CD4-positive, alpha-beta T cell treated with Interleukin-2 at 100 ng/mL for 4 hours (primary cell): ENCODE measurements at regions not wholly inside any gene's neighbourhood (a gene's known extent, or its start where the extent isn't known, plus 50 kb on each side); places are given as distances from the start of the nearest gene placed in this dataset.

Experiments
- DNase-seq: peaks from one replicate; pipeline ENCODE4 v3.0.0-alpha.2; 2020; ENCODE audit warnings: low spot score

DNA sequence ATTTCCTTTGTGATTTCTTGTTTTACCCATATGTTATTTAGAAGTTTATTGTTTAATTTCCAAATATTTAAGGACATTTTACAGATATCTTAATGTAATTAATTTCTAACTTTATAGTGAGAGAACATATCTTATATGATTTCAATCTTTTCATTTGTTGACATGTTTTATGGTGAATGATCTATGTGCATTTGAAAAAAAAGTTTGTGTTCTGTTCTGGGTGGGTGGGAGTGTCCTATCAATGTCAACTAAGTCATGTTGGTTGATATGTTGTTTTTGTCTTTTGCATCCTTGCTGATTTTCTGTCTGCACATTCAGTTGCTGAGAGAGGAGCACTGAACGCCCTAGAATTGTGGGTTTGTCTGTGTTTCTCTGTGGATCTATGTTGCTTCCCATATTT, 50.3 kb upstream of the CBFA2T3 start:
- no peak for DNase-seq

DNA sequence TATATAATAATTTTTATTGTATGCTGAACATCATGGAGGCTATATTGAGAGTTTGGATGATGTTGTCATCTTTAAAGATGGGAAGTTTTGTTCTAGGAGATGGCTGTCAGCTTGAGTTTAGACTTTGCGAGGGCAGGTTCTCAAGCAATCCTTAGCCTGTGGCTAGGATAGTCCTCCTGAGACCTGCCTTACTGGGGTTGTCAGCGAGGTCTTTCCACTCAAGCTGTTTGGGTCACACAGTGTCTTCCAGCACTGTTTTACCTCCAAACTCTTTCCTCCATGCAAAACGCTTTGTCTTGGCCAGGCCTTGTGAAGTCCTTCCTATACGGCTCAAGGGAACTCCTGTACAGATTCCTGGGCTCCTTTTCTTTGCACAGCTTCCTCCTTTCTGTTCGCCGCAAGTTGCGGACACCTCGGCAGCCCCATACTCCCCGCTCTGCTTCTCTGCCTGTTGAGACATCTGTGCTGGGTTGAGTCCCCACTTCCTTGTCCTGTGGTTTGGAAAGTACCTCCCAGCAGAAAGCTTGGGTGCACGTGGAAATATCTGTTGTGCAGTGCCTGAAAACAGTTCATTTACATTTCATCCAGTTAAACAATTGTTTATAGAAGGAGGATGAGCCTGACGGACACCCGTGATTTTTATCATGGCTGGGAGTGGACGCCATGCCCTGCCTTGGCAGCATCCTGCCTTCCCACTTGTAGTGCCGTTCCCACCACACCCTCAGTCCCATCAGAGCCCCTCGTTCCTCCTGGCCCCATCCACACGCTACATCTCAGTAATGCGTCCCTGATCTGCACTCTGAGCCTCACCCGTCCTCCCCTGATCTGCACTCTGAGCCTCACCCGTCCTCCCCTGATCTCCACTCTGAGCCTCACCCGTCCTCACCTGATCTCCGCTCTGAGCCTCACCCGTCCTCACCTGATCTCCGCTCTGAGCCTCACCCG, 55.0 kb upstream of the CBFA2T3 start:
- DNase-seq = peak; percentile 65

DNA sequence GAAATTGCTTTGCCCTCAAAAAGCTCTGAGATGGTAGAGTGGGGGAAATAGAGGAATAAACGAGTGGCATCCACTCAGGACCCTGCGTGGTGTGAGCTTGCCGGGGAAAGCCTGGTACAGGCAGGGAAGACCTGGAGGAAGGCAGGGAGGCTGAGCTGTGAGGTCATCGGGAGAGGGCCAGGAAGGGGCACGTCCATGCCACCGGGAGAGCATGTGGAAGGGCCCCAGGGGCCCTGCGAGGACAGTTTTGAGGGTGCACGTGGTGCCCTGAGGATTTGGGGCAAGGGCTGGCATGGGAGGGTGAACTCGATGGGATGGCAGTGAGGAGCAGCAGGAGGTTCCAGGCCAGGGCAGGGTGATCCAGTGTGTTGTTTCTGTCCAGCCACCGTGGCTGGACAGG, 56.3 kb upstream of the CBFA2T3 start:
- no peak for DNase-seq

DNA sequence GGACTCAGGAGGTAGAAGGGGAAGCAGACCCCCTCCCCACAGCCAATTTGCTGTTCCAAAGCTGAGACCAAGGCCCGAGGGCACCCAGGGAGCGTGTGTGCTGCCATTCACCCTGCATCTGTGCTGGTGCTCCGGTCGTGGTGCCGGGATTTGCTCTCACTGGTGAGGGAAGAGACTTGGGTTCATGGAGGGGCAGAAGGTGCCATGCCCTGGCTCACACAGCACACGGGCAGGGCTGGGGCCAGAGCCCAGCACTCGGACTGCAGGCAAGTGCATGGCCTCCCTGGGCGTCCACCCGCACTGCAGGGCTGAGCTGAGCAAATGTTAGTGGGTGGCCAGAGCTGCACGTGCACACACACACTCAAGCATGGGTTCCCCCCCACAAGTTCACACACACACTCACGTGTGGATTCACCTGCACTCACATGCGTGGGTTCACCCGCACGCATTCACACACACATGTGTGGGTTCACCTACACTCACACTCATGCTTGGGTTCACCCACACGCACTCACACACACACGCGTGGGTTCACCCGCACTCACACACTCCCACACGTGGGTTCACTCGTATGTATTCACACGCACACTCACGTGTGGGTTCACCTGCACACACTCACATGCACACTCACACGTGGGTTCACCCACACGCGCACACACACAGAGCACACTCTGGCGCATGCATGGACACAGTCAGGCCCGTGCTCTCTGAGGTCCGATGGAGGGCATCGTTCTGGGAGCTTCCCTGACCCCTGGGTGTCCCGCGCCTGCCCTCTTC, 57.0 kb upstream of the CBFA2T3 start:
- DNase-seq = no peak

DNA sequence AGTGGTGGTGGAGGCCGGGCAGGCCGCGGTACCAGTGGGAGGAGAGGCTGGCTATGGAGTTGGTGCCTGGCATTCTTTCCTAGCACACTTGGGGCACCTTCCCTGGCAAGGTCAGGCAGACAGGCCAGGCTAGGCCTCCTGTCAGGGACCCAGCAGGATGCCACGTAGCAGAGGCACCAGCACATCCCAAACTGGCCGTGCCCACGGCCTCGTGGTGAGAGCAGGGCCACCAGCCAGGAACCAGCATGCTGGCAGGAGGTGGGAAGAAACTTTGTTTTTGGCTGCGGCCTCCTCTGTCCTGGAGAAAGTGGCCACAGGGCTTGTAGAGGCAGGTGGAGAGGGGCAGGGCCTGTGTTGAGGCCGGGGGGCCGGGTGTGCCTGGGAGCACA, 57.6 kb upstream of the CBFA2T3 start:
- DNase-seq = no peak

DNA sequence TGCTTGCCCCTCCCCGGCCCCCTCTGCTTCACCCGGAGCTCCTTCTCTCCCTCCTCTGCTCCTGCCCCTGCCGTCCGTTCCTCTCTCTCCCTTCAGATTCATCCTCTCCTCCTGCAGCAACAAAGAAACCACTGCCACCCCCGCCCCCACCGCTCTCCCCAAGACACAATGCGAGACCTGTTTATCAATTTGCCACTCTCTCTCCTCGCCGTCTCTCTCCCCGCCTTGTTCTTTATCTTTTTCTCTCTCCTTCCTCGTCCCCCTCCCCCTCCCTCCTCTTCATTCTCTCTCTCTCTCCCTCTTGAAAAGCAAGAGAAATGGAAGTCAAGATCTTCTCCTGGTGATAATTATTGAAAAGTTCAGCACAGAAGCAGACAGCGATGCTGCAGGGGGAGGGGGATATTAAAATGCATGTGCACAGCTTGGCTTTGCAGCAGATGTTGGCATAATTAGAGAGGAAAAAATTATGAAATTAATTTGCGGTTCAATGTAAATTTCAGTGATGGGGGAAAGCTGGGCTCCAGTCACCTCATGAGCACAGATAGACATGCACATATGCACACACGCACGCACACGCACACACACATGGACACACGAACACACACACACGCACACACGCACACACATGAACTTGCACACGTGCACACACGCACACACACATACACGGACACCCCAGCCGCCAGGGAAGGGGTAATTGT, 58.1 kb upstream of the CBFA2T3 start:
- no peak for DNase-seq

DNA sequence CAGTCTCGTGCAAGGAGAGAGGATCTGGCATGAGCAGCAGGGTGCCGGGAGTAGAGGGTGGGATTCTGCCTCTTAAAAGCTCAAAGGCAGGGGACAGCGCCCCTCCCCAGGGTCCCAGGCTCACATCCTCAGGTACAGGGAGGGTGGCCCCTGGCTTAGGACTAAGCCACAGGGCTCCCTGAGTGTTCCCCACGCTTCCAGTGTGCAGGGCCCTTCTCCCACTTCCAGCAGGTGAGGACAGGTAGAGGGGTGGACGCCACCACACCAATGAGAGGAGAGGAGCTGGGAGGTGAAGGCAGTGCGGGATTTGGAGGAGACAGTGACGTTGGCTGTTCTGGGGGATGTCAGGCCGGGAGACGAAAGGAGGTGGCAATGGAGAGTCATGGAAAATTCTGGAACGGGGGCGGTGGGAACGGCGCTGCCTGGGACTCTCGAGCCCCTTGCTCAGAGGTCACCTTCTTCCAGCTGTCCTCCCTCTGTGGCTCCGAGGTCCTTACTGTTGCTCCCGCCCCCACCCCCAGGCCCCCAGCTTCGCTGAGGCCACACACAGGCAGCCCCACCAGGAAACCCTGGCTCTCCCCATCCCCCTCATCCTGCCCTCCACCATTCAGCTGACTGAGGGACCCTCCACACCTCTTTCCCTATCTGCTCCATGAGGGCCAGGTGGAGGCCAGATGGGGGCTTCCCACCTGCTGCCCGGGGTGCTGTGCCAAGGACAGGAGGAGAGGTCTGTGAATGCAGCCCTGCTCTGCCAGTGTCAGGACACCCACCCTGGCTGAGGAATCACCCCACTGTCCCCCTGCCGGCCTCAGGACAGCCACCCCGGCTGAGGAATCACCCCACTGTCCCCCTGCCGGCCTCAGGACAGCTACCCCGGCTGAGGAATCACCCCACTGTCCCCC, 57.7 kb upstream of the ACSF3 start:
- DNase-seq = no peak

DNA sequence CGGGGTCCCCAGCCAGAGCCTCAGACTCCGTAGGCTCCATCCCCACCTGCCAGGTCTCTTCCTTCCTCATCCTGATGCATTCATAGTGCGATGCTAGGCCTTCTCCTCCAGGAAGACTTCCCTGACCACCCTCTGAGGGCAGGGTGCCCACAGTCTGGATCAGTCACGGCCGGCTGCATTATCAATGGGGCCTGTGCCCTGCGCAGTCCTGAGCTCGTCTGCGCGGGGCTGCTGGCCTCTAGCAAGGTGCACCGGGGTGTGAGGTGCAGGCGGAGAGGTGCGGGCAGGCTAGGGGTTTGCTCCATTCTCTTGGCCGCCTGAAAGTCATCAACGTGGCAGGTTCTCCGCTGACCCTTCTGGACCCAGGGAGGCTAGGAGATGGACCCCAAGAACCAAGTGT, 56.9 kb upstream of the ACSF3 start:
- no peak for DNase-seq

DNA sequence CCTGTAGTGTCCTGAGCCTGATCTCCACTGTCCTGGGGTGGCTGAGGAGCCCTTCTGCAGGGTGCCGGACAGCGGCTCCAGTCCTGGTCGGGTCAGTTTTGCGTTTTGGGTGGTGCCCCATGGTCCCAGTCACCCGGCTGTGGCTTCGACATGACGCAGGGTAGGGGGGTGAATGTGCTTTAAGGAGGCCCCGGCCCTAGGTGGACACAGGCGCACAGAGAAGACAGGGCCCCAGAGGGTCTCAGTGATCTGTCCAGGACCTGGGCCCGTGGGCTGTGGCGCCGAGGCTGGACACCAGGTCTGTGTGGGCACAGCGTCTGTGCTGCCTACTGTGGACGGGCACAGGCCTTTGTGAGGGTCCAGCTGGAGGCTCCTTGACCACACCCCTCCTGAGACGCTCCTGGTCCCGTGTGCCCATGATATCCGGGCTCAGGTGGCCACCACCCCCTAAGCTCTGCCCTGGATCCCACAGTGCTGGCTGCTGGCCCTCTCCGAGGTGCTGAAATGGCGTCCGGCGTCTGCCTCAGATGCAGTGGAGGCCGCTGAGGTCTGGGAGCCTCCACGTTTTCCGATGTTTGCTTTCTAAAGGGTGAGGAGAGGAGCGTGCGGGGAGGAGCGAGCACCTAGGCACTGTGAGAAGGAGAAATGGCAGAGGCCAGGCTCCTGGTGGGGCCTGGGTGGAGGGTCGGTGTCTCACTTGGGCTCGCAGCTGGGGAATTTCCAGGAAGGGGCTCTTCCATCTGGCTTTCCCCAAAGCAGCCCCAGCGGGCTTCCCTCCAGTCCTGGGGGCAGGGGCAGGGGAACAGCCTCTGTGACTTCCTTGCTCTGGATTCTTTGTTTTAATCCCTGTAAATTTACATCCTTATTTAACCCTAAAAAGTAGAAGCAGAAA, 56.1 kb upstream of the ACSF3 start:
- no peak for DNase-seq

DNA sequence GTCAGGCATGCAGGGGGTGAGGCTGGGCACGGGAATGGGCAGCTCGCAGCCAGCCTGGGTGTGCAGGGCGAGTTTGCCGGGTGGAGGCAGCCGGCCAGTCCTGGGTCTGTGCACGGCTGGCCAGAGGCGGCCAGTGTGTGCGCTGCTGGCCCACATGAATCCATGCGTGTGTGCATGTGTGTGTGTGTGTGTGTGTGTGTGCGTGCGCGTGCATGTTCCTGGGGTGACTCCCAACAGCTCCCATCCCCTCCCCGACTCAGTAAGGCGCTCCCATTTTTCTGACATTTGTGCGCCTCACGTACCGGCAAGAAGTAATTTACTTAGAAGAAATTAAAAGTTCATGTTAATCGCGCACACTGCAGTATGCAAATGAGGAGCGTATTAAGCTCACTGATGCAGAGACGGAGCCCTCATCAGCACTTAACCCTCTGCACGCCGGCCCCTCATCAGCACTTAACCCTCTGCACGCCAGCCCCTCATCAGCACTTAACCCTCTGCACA, 55.4 kb upstream of the ACSF3 start:
- DNase-seq = no peak

DNA sequence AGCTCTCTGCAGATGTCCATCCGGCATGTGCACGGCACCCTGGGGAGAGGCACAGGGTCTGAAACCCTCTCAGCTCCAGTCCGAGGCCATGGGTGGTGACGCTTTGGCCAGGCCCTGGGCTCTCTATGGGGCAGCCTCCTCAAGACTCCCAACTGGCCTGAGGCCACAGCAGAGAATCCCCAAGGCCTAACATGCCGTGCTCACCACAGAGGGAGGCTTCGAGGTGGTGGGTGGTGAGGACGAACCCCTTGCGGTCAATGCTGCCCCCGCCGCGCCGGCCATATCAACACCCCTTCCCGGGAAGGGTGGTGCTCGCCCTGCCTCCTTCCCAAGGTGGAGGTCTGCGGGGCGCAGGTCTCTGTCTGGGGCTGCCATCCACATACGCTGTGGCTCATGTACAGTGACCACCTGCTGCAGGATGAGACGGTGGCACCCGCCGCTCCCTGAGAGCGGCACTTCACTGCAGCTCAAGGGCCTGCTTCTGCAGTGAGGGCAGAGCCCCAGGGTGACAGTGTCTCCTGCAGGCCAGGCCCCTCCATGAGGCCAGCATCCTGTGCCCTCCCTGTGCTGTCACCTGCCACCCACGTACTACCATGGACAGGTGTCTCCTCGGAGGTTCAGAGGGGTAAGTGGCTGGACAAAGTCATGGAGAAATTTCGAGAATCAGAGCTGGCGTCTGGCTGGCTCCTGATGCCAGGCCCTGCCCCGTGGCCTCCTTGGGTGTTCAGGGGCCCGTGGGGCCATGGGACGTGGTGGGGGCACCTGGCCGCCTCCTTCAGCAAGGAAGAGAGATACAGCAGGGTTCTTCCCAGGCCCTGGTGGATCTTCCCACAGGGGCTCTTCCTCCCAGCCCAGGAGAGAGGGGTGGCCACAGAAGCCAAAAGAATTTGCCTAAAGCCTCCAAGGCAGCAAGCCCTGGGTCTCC, 54.6 kb upstream of the ACSF3 start:
- no peak for DNase-seq

DNA sequence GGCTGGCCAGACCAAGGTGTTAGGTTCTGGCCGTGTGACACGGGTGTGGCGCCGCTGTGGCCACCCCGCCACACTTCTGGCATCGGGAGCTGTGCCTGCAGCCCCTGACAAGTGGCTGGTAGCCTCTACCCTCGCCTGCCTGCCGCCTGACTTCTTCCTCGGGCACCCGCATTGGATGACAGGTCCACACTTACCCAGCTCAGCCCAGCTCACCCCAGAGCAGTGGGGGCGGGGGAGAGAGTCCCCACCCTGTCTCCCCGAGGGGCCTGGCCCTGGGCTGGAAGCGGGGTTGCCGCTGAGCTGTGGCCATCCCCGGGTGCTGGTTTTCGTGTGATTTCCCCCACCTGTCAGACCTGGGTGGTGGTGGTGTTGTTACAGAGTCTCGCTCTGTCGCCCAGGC, 53.9 kb upstream of the ACSF3 start:
- no peak for DNase-seq

DNA sequence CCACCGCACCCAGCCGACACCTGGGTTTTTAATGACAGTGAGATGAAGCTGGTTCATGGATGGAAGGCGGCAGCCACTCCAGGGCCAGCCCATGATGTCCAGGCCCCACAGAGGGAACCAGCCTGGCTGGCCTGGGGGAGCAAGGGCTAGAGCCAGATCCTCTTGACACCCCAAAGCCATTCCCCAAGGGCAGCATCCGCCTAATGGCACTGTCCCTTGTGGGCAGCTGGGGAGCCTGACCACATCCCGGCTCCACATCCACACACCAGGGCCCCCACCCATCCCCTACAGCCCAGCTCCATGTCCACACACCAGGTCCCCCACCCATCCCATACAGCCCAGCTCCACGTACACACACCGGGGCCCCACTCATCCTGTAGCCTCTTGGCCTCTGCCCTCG, 53.3 kb upstream of the ACSF3 start:
- no peak for DNase-seq

DNA sequence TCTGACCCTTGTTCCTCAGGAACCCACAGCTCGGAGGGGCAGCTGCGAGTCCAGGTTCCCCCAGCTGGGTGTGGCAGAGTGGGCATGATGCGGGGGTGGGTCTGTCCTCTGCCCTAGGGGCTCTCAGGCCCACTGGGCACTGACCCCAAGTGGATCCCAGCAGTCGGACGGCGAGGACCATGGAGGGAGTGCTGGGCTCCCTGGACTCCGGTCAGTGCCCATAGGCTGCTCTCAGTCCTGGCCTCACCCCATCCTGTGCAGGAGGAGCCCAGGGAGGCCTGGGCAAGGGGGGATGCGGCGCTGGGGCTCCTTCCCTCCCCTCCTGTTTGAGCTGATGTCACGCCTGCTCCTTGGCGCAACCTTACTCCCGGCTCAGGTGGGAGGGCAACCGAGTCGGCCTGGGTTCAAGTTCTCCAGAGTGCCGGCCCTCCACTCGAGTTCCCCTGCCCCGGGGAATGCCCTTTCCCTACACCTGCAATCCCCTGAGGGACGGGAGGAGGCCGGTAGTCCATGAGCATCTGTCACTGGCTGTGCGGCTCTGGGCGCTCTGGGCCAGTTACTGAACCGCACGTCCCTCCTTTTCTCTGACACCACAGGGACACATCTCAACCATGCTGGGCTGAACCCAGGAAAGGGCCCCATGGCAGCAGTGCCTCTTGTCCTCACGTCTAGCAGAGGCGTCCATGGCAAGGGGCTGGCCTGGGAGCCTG, 52.6 kb upstream of the ACSF3 start:
- DNase-seq = no peak

DNA sequence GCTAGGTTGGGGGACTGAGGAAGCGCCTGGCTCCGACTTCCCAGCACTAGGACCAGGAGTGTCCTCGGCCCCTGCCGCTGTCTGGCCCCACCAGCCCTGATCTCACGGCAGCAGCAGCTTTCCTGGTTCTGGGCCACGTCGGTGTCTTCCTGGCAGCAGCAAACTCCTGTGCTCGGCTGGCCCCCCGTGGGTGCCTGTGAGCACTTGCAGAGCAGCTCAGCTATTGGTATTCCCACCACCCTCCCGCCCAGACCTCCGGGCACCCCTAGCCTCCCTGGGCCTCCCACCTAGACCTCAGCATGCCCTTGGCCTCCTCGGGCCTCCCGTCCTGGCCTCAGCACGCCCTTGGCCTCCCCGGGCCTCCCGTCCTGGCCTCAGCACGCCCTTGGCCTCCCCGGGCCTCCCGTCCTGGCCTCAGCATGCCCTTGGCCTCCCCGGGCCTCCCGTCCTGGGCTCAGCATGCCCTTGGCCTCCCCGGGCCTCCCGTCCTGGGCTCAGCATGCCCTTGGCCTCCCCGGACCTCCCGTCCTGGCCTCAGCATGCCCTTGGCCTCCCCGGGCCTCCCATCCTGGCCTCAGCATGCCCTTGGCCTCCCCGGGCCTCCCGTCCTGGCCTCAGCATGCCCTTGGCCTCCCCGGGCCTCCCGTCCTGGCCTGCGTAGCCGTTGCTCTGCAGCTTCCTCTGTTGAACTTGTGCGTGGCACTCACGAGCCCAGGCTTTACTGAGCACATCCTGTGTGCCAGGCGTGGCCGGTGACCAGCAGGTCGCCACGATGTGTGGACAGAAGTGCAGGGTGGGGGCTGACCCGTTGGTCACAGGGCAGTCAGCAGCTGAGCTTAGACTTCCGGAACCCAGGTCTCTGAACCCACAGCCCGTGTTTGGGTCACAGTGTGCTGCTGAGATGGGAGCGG, 51.8 kb upstream of the ACSF3 start:
- DNase-seq = no peak

DNA sequence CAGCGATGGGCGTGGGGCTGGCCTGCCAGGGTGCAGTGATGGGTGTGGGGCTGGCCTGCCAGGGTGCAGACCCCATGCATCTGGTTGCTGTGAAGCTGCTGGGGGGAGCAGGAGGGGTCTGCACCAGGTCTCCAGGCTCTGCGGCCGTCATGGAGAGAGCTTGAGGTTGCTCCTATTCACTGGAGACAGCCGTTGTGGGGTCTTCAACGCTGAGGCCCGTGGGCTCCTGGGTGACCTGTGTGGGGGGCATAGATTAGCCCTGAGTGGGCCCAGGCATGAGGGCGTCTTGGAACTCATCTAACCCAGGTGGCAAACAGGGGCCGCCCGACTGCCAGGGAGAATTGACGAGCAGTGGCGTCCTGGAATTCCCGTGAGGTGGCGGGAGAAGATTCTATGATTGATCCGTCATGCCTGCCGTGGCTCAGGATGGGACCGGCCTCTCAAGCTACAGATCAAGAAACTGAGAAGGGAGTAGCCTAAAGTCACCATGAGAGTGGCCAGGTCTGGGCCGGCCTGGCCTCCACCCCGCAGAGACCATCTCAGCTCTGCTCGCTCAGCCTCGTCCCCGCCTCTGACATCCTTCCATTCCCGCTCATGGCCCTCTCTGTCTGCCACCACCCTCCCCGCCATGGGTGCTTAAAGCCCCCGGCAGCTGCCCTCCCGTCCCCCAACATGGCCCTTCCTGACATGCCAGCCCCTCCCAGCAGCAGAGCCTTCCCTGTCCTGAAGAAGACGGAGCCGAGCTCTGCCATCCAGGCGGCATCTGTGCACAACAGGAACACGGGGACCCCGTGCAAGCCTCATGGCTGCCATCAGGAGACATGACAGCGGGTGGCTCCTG, 50.7 kb upstream of the ACSF3 start:
- DNase-seq = no peak
